GM12878 (cell line): ENCODE measurements at regions not wholly inside any gene's neighbourhood (a gene's known extent, or its start where the extent isn't known, plus 50 kb on each side); places are given as distances from the start of the nearest gene placed in this dataset.

Source experiments
- ATAC-seq: fragments of 200-7000 bp; cut with Tn5 transposase; 3 replicates; pipeline ENCODE4 v1.9.1; 2020; ENCODE audit warnings: mild to moderate bottlenecking, moderate library complexity
- BruUV-seq: library from RNA; stranded (reverse); fragments of 400-500 nt; replicated peaks from 2 replicates; lab custom pipeline; 2021; lab: Mats Ljungman, UMichigan
- CTCF ChIA-PET: fragments of 300-600 bp; sonication (Branson Sonifier 250); formaldehyde crosslinking; extraction: SDS; loops from one replicate; lab custom pipeline; 2021; ENCODE audit warnings: inconsistent platforms; lab: Yijun Ruan, JAX
- POLR2A ChIA-PET: fragments of 350-600 bp; formaldehyde crosslinking; extraction: SDS; loops from one replicate; lab custom pipeline; 2021; ENCODE audit warnings: inconsistent platforms; lab: Charles Lee
- RAD21 ChIA-PET: fragments of 300-600 bp; sonication (Branson Sonifier 250); formaldehyde crosslinking; loops from one replicate; lab custom pipeline; 2023; ENCODE audit warnings: antibody characterized with exemption; ENCODE audit not compliant: unreplicated experiment; lab: Charles Lee
- SMC1A ChIA-PET: fragments of 300-600 bp; sonication (Branson Sonifier 250); formaldehyde crosslinking; loops from one replicate; lab custom pipeline; 2023; ENCODE audit not compliant: unreplicated experiment, uncharacterized antibody; lab: Charles Lee
- DNase-seq: peaks from one replicate; pipeline ENCODE4 v3.0.0-alpha.2; 2011; ENCODE audit warnings: low read depth, low spot score
- FAIRE-seq: peaks from 3 replicates; lab custom pipeline; 2011; peaks lifted over from hg19 to GRCh38; lab: Jason Lieb, UNC
- H2AFZ ChIP-seq: 2 replicates; pipeline ENCODE4 v1.6.0; 2011; ENCODE audit warnings: low read depth, low read length, control low read depth; ENCODE audit not compliant: control insufficient read depth
- H3K27ac ChIP-seq: 2 replicates; pipeline ENCODE4 v1.5.1; 2011; ENCODE audit warnings: control low read depth; ENCODE audit not compliant: control insufficient read depth, insufficient read depth
- H3K27me3 ChIP-seq, 2 experiments: replicated peaks in 1 of 2; 2 replicates each; pipeline versions ENCODE4 v1.6.0 to v1.6.1; 2011; ENCODE audit warnings: low read length in 1 of 2; ENCODE audit not compliant: control insufficient read depth in 2 of 2, insufficient read depth in 2 of 2
- H3K36me3 ChIP-seq, 2 experiments: 2 replicates each; pipeline ENCODE4 v1.5.1; 2011; ENCODE audit warnings: low read length in 1 of 2; ENCODE audit not compliant: control insufficient read depth in 2 of 2, insufficient read depth in 2 of 2
- H3K4me1 ChIP-seq: 2 replicates; pipeline ENCODE4 v1.6.1; 2011; ENCODE audit warnings: mild to moderate bottlenecking, low read length, moderate library complexity, mixed read lengths; ENCODE audit not compliant: control insufficient read depth, insufficient read depth
- H3K4me2 ChIP-seq: 2 replicates; pipeline ENCODE4 v1.6.0; 2011; ENCODE audit warnings: control low read depth; ENCODE audit not compliant: control insufficient read depth, insufficient read depth
- H3K4me3 ChIP-seq: fragments of 200-600 bp; sonication (generic); 2 replicates; pipeline ENCODE4 v1.5.1; 2016
- H3K79me2 ChIP-seq: 2 replicates; pipeline ENCODE4 v1.6.0; 2011; ENCODE audit warnings: low read length; ENCODE audit not compliant: control insufficient read depth, insufficient read depth
- H3K9ac ChIP-seq: 2 replicates; pipeline ENCODE4 v1.8.0; 2011; ENCODE audit warnings: low read length, control low read depth, mixed read lengths; ENCODE audit not compliant: control insufficient read depth, insufficient read depth
- H3K9me3 ChIP-seq: replicated peaks from 3 replicates; pipeline ENCODE4 v1.5.1; 2011; ENCODE audit warnings: mild to moderate bottlenecking, low read length; ENCODE audit not compliant: control insufficient read depth, insufficient read depth
- H4K20me1 ChIP-seq: 2 replicates; pipeline ENCODE4 v1.6.0; 2011; ENCODE audit not compliant: control insufficient read depth, insufficient read depth
- CREB1 ChIP-seq: IDR thresholded peaks from 2 replicates; pipeline ENCODE4 v1.6.1; 2012; ENCODE audit warnings: low read depth, mild to moderate bottlenecking, inconsistent platforms
- CREM ChIP-seq: IDR thresholded peaks from 2 replicates; pipeline ENCODE4 v1.6.1; 2014; ENCODE audit warnings: antibody characterized with exemption, low read depth
- DPF2 ChIP-seq: fragments of 450-650 bp; IDR thresholded peaks from 2 replicates; pipeline ENCODE4 v1.6.1; 2017; ENCODE audit warnings: mild to moderate bottlenecking
- IKZF2 ChIP-seq, 2 experiments: fragments of 450-650 bp; IDR thresholded peaks; 2 replicates each; pipeline ENCODE4 v1.6.1; 2017; ENCODE audit warnings: mild to moderate bottlenecking in 2 of 2, moderate library complexity in 2 of 2
- KDM1A ChIP-seq: fragments of 200-600 bp; sonication (generic); IDR thresholded peaks from 2 replicates; pipeline ENCODE4 v1.6.1; 2016; ENCODE audit warnings: borderline replicate concordance
- MEF2B ChIP-seq: fragments of 450-650 bp; IDR thresholded peaks from 2 replicates; pipeline ENCODE4 v1.6.1; 2018; ENCODE audit warnings: mild to moderate bottlenecking, moderate library complexity; ENCODE audit not compliant: partially characterized antibody, poor library complexity, severe bottlenecking
- MXI1 ChIP-seq: fragments of 150-350 bp; IDR thresholded peaks from 2 replicates; pipeline ENCODE4 v1.6.1; 2011; ENCODE audit warnings: low read depth, mild to moderate bottlenecking, inconsistent platforms, low read length, improper control_type of control experiment
- NFIC ChIP-seq: IDR thresholded peaks from 2 replicates; pipeline ENCODE4 v1.6.1; 2012; ENCODE audit warnings: low read depth, mild to moderate bottlenecking, inconsistent platforms, low read length, moderate library complexity
- NFXL1 ChIP-seq: fragments of 450-650 bp; IDR thresholded peaks from 2 replicates; pipeline ENCODE4 v1.6.1; 2017; ENCODE audit warnings: antibody characterized with exemption, mild to moderate bottlenecking, borderline replicate concordance
- RELA ChIP-seq: fragments of 450-650 bp; IDR thresholded peaks from 2 replicates; pipeline ENCODE4 v1.8.0; 2014; ENCODE audit warnings: borderline replicate concordance; ENCODE audit not compliant: partially characterized antibody
- SREBF1 ChIP-seq: IDR thresholded peaks from 2 replicates; pipeline ENCODE4 v1.6.1; 2012; ENCODE audit warnings: mild to moderate bottlenecking, low read length
- TAF1 ChIP-seq: IDR thresholded peaks from 2 replicates; pipeline ENCODE4 v1.6.1; 2011; ENCODE audit warnings: mild to moderate bottlenecking, low read depth, low read length, borderline replicate concordance
- WGBS: methylation state at CpG from one replicate; pipeline ENCODE4 v1.1.6; 2016; ENCODE audit warnings: low lambda C conversion rate; ENCODE audit not compliant: insufficient replicate concordance, insufficient coverage; ENCODE audit errors: missing lambda C conversion rate; 5-methylcytosine and 5-hydroxymethylcytosine counted together
- in situ Hi-C: fragments of 300-500 bp; cut with MboI; formaldehyde crosslinking; loops from 9 replicates; pipeline ENCODE4 v1.14.3; 2018; ENCODE audit warnings: mixed read lengths
- intact Hi-C: fragments of 100-400 bp; cut with micrococcal nuclease; formaldehyde crosslinking; loops from one replicate; pipeline ENCODE4 v1.14.2; 2022; ENCODE audit not compliant: unreplicated experiment
- TF ChIP-seq, protein P1 (sequence below): IDR thresholded peaks from 2 replicates; pipeline ENCODE4 v1.6.1; 2011; ENCODE audit warnings: low read depth, mild to moderate bottlenecking, low read length, moderate library complexity, borderline replicate concordance; ENCODE audit errors: extremely low read depth

DNA sequence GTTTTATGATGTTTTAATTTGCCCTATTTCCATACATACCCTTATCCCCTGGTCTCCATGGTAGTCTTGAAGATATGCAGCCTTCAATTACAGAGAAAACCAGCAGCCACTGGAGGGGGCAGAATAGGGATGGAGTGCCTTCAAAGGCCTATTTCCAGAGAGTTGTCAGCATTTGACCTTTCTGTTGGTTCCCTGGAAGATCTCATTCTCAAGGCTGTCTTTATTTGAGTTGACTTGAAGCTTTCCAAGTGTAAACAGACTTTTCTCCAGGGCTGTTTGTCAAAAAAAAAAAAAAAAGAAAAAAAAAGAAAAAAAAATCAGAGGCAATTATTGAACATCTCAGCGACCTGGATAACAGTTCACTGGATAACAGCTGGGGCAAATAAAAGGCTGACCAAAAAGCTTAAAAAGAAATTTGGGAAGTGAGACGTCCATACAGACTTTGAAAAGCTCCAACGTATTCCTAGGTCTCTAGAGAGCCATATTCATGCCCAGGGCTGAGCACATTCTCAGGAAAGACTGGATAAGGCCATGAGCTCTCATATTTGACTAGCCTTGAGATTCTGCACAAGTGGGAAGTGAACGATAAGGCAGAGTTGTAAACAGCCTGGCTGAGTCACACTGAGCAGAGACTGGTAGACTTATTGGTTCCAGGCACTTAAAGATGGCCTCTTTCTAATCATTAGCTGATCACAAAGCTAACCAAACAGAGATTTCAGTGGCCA lies 126.6 kb downstream of the VAPA start:
- Histone ChIP-seq H2AFZ (no peak overlapping the region), H3K27ac (no peak overlapping the region), H3K9me3 (no peaks in the 10 kb centered on the region), H3K79me2 (no peaks in the 10 kb centered on the region), H3K4me2 (no peak overlapping the region), H3K4me3 (no peak overlapping the region), H3K27me3 (peaks cover 0 to 3% of the 10 kb centered on the region in 2 experiments; a peak in 2 of 4 replicates), H3K9ac (no peak overlapping the region), H3K36me3 (no peaks in the 10 kb centered on the region), H3K4me1 (no peaks in the 10 kb centered on the region), H4K20me1 (no peaks in the 10 kb centered on the region)
- TF ChIP-seq MEF2B (no peak), NFIC (no peak), NFXL1 (no peak), SREBF1 (no peak), TAF1 (no peak), CREB1 (no peak), MXI1 (no peak), DPF2 (no peak), IKZF2 (IDR thresholded peaks at IDR 0.05) (no peak), RELA (no peak), KDM1A (no peak), CREM (no peak)
- TF ChIP-seq, protein P1, sequence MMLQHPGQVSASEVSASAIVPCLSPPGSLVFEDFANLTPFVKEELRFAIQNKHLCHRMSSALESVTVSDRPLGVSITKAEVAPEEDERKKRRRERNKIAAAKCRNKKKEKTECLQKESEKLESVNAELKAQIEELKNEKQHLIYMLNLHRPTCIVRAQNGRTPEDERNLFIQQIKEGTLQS, result no peak
- DNase-seq (no peak), ATAC-seq (no peak), FAIRE-seq (no peak)
- POLR2A ChIA-PET, result no interaction called here
- RAD21 ChIA-PET, result interaction anchor here (0.6 kb wide), 1 partner anchor 453 kb away, joined by 3 read pairs; no protein-coding TSS in a partner anchor
- no TSS peak for BruUV-seq
- in situ Hi-C loops (no loop called here), intact Hi-C loops (no loop called here)
- CTCF ChIA-PET, result interaction anchor here (0.9 kb wide), 1 partner anchor 1114 kb away, joined by 3 read pairs; no protein-coding TSS in a partner anchor
- SMC1A ChIA-PET, result no interaction called here
- WGBS, result 0% methylated on average over 4 of the region's 4 CpGs
